GM12865 (cell line): ENCODE measurements at regions not wholly inside any gene's neighbourhood (a gene's known extent, or its start where the extent isn't known, plus 50 kb on each side); places are given as distances from the start of the nearest gene placed in this dataset.
"Not testable (repeated sequence)": the region's sequence is repeated elsewhere in the genome, so short reads cannot be mapped to it uniquely, and the experiment has no call there.

Source experiments
- DNase-seq: peaks from one replicate; pipeline ENCODE4 v3.0.0; 2010; ENCODE audit warnings: low read depth
- H3K4me3 ChIP-seq: 2 replicates; pipeline ENCODE4 v1.5.1; 2011; ENCODE audit warnings: mild to moderate bottlenecking, low read depth, low read length, control low read depth
- TF ChIP-seq, protein P1 (sequence below): IDR thresholded peaks from 2 replicates; pipeline ENCODE4 v1.5.1; 2011; ENCODE audit warnings: low read length, control low read depth, low read depth, inconsistent platforms; ENCODE audit not compliant: insufficient read depth; ENCODE audit errors: missing control alignments

DNA sequence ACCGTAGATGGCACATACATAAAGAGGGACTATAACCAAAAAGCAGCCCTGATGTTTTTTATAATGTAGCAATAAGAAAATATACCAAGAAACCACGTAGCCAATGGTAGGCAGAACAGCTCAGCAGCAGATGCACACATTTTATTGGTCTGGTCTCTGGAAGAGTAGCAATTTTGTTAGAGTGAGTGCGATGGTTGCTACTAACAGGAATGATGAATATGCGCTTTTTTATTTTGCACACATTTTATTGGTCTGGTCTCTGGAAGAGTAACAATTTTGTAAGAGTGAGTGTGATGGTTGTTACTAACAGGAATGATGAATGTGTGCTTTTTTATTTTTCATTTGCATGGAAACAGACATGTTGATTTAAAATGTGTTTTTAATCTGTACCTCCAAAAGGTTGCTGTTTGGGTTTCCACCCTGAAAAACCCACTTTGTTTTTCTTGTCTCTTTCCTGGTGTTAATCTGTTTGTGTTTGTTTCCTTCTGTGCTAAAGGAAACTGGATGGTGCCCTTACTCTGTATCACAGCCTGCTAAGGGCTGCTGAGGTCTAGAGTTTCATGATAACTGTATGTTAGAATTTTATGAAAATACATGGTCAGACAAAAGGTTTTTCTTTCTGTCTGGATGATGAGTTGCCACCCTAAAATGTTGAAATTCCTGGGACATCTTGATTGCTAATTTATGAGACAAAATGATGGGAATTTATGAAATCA, 221.1 kb downstream of the ZNF37A start:
- DNase-seq, H3K4me3 ChIP-seq: not testable (repeated sequence)

DNA sequence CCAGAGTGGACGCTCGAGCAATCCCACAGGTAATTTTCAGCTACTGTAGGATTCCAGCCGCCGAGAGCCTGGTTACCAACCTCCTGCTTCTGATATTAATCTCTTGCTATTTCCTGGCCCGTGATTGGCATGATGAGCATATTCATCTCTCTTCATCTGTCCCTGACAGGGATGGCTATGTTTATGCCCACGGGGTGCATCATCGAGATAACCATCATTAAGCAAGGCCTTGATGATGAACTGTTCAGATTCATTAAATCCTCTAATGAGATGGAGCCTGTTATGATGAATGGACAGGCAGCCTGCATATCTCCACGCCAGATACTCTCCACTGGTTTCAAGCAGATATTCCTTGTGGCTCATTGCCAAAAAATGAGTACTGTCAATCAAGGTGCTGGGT, 227.3 kb downstream of the ZNF37A start:
- not testable (repeated sequence) for H3K4me3 ChIP-seq, DNase-seq

DNA sequence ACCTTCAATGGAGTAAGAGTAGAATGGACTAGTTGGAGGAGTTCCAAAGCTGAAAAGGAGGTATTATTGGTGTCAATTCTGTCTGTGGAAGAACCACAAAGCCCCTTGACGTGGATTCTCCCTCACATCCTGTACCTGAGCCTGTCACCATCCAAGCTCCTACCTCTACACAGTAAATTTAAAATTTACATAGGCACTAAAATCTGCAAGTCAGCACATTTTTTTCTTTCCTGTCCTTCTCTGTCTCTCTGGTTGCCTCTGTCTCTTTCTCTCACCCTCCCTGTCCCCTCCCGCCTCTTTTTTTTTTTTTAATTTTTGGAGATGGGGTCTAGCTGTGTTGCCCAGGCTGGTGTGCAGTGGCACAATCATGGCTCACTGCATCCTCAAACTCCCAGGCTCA, 236.2 kb downstream of the ZNF37A start:
- not testable (repeated sequence) for H3K4me3 ChIP-seq, DNase-seq

DNA sequence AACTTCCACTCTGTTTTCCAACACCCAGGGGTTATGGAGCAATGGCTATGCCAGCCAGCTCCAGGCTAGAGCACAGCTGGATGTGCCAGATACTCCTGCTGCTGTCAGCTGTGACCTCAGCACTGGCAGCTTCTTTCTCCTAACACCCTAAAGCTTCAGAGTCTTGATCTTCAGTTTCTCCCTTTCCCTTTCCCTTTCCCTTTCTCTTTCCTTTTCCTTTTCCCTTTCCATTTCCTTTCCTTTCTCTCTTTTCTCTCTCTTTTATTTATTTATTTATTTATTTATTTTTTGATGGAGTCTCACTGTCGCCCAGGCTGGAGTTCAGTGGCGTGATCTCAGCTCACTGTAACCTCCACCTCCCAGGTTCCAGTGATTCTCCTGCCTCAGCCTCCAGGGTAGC, 237.0 kb downstream of the ZNF37A start:
- H3K4me3 ChIP-seq, DNase-seq: not testable (repeated sequence)

DNA sequence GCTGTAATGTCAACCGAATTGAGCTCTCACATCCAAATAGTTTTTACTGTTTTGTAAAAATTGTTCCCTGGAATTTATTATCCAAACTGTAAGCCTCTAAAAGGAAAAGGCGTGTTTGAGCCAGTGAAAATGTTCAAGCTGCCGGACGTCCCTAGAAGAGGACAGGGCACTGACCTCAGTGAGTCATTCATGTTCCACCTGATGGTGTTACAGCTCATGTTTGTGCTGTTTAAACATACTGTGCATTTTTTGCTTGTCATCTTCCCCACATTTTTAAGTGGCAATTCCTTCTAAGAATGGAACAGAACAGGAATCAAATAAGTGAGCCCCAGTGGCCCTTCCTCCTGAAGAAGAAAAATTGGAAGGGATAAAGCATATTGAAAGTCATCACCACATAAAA, 239.6 kb downstream of the ZNF37A start:
- H3K4me3 ChIP-seq, DNase-seq: not testable (repeated sequence)

DNA sequence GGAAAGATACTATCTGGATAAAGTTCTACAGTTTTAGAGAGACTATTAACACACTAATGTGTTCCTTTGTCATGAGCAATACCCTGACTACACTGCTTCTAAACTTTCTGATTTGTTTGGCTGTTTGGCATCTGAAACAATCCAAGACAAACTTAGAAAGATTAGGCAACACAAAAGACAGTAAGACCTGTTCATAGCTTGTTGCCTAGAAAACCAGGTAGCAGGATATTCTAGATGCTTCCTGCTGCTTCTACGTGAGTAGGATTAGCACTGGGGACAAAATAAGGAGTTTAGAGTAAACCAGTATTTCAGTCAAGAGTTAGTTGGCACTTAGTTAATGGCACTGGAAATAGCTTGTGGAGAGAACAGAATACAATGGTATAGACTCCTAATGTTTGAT, 256.5 kb downstream of the ZNF37A start:
- not testable (repeated sequence) for H3K4me3 ChIP-seq, DNase-seq

DNA sequence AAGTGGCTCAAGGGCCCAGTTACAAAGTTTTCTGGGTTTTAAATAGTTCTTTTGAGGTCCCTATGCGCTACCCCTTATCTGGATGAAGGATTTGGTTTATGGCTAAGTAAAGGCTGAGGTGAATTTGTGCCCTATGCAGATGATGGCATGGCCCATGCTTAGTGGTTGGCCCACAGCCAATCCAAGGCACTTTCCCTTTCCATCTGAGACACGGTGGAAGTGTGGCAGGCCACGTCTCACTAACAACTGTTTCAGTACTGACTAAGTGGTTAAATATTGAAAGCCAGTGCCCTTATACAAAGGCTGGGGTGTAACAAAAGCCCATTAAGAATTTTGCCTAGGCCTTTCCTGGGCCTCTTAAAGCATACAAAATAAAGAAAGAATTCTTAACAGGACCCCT, 260.3 kb downstream of the ZNF37A start:
- not testable (repeated sequence) for DNase-seq, H3K4me3 ChIP-seq

DNA sequence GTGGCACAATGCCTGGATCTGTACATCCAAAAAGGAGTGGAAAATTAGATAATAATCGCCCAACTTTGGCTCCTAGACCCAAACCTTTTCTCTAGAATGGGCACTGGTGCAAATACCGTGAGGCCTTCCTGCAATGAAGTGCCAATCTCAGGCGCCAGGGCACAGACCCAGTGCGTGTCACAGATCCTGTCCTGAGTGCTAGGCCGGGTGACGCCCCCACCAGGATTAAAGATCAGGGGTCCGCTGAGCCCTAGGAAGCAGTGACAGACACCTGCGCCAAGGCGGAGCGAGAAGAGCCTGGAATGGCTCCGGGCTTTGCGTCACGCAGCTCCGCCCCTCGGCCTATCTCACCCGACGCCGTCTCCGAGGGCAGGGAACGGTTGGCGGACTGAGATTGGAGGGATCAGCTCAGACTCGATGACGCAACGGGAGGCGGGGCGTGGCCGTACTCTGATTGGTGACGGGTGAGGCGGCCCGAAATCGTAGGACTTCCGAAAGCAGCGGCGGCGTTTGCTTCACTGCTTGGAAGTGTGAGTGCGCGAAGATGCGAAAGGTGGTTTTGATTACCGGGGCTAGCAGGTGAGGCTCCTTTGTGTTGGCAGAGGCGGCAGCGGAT, 261.9 kb downstream of the ZNF37A start:
- H3K4me3 ChIP-seq = peak overlapping the region; percentile 75
- DNase-seq = peak; percentile 82

DNA sequence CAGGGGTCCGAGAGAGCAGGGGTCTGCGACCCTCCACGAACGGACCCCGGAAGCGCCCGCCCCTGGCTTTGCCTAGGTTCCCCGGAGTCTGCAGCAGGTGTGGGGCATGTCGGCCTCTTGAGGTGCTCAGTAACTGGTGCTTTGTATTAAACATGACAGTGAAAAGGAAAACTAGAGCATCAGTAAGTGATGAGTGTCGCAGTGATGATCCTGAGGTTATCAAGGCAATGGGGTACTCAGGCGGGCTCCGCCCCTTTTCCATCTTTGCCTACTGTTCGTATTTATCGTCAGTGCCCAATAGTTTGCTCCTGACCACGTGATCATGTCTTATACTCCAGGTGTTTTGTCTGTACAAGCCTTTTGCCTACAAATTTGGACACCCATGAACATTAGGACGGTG, 262.4 kb downstream of the ZNF37A start:
- peak; percentile 9 for DNase-seq
- H3K4me3 ChIP-seq = peak overlapping the region; percentile 59

DNA sequence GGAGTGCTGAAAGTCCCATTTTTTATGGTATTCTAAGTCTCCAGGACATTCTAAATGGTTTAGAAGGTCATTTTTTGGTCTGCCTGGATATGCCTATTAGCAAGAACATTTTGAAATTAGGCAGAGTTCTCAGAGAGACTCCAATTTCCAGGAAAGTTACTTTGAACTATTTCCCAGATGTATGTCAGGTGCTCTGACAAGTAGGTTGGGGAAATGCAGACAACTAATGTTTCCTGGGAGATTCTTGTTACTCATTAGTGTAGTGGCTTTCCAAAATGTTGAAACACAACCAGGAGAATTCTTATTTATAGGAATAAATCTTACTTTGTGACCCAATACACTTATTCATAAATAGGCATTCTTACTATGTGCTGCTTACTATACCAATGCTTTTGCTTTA, 268.4 kb downstream of the ZNF37A start:
- not testable (repeated sequence) for DNase-seq, H3K4me3 ChIP-seq

DNA sequence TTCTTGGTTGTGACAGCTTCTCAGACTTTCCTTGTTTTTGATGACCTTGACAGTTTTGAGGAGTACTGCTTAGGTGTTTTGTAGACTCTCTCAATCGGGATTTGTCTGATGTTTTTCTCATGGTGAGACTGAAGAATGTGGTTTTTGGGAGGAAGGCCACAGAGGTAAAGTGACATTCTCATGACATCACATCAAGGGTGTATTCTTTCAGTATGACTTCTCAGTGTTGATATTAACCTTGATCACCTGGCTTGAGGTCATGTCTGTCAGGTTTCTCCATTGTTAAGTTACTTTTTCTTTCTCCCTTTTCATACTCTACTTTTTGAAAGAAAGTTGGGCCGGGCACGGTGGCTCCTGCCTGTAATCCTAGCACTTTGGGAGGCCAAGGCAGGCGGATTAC, 269.9 kb downstream of the ZNF37A start:
- DNase-seq, H3K4me3 ChIP-seq: not testable (repeated sequence)

DNA sequence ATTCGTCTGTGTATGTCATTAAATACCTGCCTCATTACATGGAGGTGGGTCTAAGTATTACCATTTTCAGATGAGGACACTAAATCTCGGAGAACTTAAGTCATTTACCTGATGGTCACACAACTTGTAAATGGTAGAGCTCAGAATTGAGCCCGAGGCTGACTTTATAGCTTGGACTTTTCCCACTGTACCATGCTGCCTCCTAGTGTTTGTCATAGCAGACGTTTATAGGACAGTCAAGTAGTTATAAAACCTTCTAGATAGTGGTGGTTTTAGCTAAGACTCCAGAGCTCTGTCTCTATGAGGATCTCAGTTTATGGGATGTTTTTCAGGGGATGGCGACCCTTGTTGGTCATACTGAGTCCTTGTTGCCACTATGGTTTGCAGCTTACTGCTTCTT, 271.8 kb downstream of the ZNF37A start:
- TF ChIP-seq, protein P1, sequence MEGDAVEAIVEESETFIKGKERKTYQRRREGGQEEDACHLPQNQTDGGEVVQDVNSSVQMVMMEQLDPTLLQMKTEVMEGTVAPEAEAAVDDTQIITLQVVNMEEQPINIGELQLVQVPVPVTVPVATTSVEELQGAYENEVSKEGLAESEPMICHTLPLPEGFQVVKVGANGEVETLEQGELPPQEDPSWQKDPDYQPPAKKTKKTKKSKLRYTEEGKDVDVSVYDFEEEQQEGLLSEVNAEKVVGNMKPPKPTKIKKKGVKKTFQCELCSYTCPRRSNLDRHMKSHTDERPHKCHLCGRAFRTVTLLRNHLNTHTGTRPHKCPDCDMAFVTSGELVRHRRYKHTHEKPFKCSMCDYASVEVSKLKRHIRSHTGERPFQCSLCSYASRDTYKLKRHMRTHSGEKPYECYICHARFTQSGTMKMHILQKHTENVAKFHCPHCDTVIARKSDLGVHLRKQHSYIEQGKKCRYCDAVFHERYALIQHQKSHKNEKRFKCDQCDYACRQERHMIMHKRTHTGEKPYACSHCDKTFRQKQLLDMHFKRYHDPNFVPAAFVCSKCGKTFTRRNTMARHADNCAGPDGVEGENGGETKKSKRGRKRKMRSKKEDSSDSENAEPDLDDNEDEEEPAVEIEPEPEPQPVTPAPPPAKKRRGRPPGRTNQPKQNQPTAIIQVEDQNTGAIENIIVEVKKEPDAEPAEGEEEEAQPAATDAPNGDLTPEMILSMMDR = peak; percentile 29
- not testable (repeated sequence) for H3K4me3 ChIP-seq
- peak; percentile 44 for DNase-seq

DNA sequence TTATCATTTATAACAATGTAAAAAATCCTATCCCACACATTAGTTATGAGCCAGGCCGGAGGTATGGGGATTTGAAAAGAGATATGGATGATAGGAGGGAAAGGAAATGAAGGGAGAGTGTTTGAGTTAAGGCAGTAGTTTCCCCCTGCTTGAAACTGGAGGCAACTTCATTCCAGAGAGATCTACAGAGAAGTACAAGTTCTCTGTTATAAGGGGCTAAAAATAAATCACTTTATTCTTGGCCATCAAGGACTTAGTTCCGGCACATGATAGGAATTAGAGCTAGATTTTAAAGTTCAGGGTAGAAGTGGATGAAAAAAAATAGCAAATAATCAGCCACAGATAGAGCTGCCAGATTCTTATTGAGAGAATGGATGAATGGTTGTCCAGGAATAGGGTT, 289.7 kb downstream of the ZNF37A start:
- not testable (repeated sequence) for H3K4me3 ChIP-seq, DNase-seq

DNA sequence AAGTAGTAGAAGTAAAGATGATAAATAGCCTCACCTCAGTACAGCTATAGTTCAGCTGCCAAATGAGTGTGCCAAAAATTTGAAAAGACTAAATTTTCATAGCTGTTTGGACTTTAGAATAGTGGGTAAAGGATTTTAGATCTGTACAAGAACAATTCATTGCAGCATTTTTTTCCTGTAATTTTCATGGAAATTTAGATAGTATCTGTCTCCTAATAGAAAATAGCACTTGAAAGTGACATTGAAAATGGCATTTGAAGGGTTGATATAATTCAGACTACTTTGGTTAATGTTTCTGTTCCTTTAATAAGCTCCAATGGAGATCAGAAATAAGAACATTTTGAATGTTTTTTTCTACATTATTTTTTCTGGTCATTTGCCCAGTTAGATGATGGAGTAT, 292.7 kb downstream of the ZNF37A start:
- H3K4me3 ChIP-seq, DNase-seq: not testable (repeated sequence)
